ENCODE measurements at regions not wholly inside any gene's neighbourhood (a gene's known extent, or its start where the extent isn't known, plus 50 kb on each side); places are given as distances from the start of the nearest gene placed in this dataset.

DNA sequence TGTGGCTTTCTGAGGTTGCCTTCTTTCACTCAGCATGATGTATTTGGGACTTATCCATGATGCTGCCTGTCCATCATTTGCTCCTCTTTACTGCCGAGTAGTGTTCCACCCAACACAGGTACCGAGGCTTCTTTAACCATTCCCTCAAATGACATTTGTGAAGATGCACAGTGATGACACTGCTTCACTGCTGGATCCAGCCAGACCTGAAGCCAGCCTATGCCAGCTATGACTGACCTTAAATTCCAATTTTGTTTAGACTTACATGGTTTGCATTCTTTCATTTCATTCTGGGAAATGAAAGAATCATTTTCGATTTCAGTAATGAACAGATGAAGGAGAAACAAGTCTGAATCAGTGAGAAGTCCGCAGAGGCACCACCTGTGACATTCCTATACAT is 271.0 kb downstream of the AACS start:
- no peak overlapping the region for H3K27ac ChIP-seq
- H3K27me3 ChIP-seq, result no peaks in the 10 kb centered on the region
- H3K36me3 ChIP-seq, result no peaks in the 10 kb centered on the region
- 61% methylated on average over 4 of the region's 4 CpGs for WGBS (ENCODE audit: insufficient coverage, low coverage, low lambda C conversion rate, missing lambda C conversion rate)
- H3K9me3 ChIP-seq, result no peaks in the 10 kb centered on the region
- no peak for TF ChIP-seq POLR2A (IDR thresholded peaks at IDR 0.05)
- TF ChIP-seq, protein P1, sequence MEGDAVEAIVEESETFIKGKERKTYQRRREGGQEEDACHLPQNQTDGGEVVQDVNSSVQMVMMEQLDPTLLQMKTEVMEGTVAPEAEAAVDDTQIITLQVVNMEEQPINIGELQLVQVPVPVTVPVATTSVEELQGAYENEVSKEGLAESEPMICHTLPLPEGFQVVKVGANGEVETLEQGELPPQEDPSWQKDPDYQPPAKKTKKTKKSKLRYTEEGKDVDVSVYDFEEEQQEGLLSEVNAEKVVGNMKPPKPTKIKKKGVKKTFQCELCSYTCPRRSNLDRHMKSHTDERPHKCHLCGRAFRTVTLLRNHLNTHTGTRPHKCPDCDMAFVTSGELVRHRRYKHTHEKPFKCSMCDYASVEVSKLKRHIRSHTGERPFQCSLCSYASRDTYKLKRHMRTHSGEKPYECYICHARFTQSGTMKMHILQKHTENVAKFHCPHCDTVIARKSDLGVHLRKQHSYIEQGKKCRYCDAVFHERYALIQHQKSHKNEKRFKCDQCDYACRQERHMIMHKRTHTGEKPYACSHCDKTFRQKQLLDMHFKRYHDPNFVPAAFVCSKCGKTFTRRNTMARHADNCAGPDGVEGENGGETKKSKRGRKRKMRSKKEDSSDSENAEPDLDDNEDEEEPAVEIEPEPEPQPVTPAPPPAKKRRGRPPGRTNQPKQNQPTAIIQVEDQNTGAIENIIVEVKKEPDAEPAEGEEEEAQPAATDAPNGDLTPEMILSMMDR (IDR thresholded peaks at IDR 0.05), result no peak
- H3K4me1 ChIP-seq, result peaks cover 0 to 2% (median 0%) of the 10 kb centered on the region in 4 donors
- H3K4me3 ChIP-seq, result no peak overlapping the region
- ATAC-seq (no peak), DNase-seq (no peak)
- intact Hi-C loops (cut with DNase I), result loop anchor here in 1 of 2 donors (10.0 kb wide), 1 partner anchor 69 kb away; no protein-coding TSS in a partner anchor

DNA sequence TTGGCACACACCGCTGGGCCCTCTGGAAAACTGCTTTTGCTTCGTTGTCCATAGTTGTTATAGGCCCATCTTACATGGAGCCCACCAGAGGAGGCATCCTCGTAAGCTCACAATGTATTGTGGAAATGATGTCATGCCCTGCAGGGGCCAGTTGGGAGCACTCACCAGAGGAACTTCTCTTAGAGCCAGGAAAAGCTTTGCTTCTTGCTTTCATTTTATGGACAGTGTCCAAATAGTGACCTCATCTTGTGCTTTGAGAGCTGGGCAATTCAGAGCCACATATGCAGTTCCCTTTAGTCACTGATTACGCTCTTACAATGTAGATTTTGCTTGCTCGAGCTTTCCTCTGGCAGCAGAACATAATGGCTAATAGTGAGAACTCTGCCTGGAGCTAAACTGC is 275.6 kb downstream of the AACS start:
- Histone ChIP-seq H3K27ac (no peak overlapping the region), H3K4me3 (no peak overlapping the region), H3K9me3 (no peaks in the 10 kb centered on the region), H3K27me3 (no peaks in the 10 kb centered on the region), H3K36me3 (no peaks in the 10 kb centered on the region), H3K4me1 (no peaks in the 10 kb centered on the region)
- intact Hi-C loops (cut with DNase I), result no loop called here
- DNase-seq, result peak in 1 of 3 donors; percentile 24
- peak; percentile 49 to 97 (median 76) for ATAC-seq
- WGBS (ENCODE audit: insufficient coverage, low coverage, low lambda C conversion rate, missing lambda C conversion rate), result 31% methylated on average over 5 of the region's 5 CpGs
- no peak for TF ChIP-seq POLR2A (IDR thresholded peaks at IDR 0.05)
- TF ChIP-seq, protein P1 (IDR thresholded peaks at IDR 0.05), result no peak

DNA sequence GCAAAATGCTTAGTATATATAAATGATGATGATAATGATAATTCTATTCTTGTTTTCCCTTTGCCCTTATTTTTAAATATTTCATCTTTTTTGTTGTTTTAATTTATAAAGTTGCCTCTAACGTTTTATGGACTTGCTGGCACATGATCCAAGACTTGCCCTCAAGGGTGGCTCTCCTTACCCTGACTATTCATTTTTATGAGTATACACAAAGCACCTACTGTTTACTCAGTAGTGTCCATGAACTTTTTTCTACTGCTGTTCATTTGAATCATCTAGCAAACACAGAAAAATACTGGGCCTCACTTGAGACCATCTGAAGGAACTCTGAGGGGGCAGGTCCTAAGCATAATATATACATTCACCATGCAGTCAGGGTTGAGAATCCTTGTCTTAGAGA is 276.2 kb downstream of the AACS start:
- DNase-seq, result no peak
- no peak for ATAC-seq
- Histone ChIP-seq H3K4me3 (no peak overlapping the region), H3K36me3 (no peaks in the 10 kb centered on the region), H3K9me3 (no peaks in the 10 kb centered on the region), H3K4me1 (no peaks in the 10 kb centered on the region), H3K27ac (no peak overlapping the region), H3K27me3 (no peaks in the 10 kb centered on the region)
- 35% methylated on average over 1 of the region's 1 CpG for WGBS (ENCODE audit: insufficient coverage, low coverage, low lambda C conversion rate, missing lambda C conversion rate)
- no peak for TF ChIP-seq POLR2A (IDR thresholded peaks at IDR 0.05)
- intact Hi-C loops (cut with DNase I), result no loop called here

DNA sequence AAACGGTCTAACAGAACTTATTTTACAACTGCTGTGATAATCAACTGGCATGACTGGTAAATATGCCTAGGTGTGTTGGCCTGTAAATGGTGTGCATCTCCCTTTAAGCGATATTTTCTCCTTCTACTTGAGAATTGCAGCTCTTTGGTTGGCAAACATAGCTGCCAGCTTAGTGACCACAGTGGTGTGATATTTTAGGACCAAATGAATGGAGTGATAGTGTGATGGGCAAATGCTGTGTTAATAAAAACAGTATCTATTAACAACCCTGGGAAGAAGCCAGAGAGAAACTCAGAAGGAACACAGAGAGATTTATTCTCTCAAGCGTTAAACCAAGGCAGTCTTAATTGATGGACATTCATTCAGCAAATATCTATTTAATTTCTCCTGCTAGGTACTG is 278.4 kb downstream of the AACS start:
- no peaks in the 10 kb centered on the region for H3K27me3 ChIP-seq
- TF ChIP-seq, protein P1 (IDR thresholded peaks at IDR 0.05), result no peak
- TF ChIP-seq POLR2A (IDR thresholded peaks at IDR 0.05), result no peak
- H3K36me3 ChIP-seq, result no peaks in the 10 kb centered on the region
- DNase-seq (no peak), ATAC-seq (no peak)
- no peak overlapping the region for H3K4me3 ChIP-seq
- intact Hi-C loops (cut with DNase I), result no loop called here
- no peak overlapping the region for H3K27ac ChIP-seq
- 81% methylated on average over 3 of the region's 3 CpGs for WGBS (ENCODE audit: insufficient coverage, low coverage, low lambda C conversion rate, missing lambda C conversion rate)
- H3K9me3 ChIP-seq, result no peaks in the 10 kb centered on the region
- H3K4me1 ChIP-seq, result no peaks in the 10 kb centered on the region

DNA sequence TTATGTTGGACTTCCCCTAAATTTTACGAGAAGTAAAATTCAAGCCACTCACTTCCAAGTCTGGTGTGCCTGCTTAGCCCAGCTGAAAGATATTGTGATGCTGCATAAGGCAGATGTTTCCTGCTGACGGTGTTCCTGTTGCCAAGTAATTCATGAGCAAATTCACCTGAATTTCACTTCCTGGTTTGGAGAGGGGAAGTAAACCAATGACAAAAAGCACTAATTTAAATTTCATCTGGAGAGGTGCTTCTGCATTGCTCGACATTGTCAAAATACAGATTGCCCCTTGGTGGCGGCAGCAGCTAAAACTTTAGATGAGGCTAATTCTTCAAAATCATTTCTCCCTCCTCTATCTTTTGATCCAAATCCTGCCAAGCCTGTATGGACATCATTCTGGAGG is 281.1 kb downstream of the AACS start:
- TF ChIP-seq, protein P1 (IDR thresholded peaks at IDR 0.05), result peak; percentile 30 to 49 (median 42)
- no peak for TF ChIP-seq POLR2A (IDR thresholded peaks at IDR 0.05)
- ATAC-seq (peak; percentile 42 to 80 (median 54)), DNase-seq (no peak)
- intact Hi-C loops (cut with DNase I), result no loop called here
- H3K9me3 ChIP-seq, result no peaks in the 10 kb centered on the region
- no peaks in the 10 kb centered on the region for H3K27me3 ChIP-seq
- no peak overlapping the region for H3K4me3 ChIP-seq
- no peaks in the 10 kb centered on the region for H3K4me1 ChIP-seq
- H3K36me3 ChIP-seq, result no peaks in the 10 kb centered on the region
- WGBS (ENCODE audit: insufficient coverage, low coverage, low lambda C conversion rate, missing lambda C conversion rate), result 13% methylated on average over 4 of the region's 4 CpGs
- H3K27ac ChIP-seq, result no peak overlapping the region
